ENCODE measurements at regions not wholly inside any gene's neighbourhood (a gene's known extent, or its start where the extent isn't known, plus 50 kb on each side); places are given as distances from the start of the nearest gene placed in this dataset.

GRCh38 chr15:93274257-93274656 is 185.2 kb upstream of the RGMA start:
- TF ChIP-seq CTCF (conservative IDR thresholded peaks at IDR 0.05) = no peak
- no peak for TF ChIP-seq ZFX (IDR thresholded peaks at IDR 0.05)

Measured in C4-2B (cell line).